GM21786 (cell line): ENCODE measurements at regions not wholly inside any gene's neighbourhood (a gene's known extent, or its start where the extent isn't known, plus 50 kb on each side); places are given as distances from the start of the nearest gene placed in this dataset.
"Not testable (repeated sequence)": the region's sequence is repeated elsewhere in the genome, so short reads cannot be mapped to it uniquely, and the experiment has no call there.

ENCODE experiments used
- ATAC-seq: cut with Tn5 transposase; IDR thresholded peaks from one replicate; pipeline ENCODE4 v1.9.1; 2021; ENCODE audit not compliant: unreplicated experiment

DNA sequence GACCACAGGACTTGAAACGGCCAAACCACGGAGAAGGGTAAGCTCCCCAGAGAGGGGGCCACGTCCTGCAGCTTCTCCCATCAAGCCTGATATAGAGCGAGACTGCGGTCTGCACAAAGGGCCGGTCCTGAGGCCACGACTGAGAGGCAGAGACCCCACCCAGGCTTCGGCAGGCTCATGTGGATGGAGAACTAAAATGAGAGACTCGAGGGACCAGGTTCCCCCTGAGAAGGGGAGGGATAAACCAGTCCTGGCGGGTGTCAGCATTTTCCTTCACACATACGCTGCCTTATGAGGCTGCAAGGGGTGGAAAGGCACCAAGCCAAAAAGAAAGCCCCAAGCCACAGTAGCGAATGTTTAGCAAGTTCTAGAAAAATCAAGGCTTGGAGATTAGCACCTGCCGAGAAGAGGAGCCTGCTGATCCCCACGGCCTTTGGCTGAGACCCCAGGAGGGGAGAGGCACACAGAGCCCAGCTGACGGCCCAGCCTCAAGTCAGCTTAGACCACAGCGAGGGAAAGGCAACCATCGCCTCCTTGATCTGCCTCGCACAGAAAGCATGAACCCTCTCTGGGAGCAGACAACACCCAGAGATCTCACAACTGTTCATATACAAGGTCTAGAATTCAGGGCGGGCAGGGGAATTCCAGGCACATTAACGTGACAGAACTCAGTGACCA lies 92.6 kb upstream of the RNF32 start:
- ATAC-seq, result no peak

GRCh38 chr7:156545979-156546378 lies 94.6 kb upstream of the RNF32 start:
- no peak for ATAC-seq

DNA sequence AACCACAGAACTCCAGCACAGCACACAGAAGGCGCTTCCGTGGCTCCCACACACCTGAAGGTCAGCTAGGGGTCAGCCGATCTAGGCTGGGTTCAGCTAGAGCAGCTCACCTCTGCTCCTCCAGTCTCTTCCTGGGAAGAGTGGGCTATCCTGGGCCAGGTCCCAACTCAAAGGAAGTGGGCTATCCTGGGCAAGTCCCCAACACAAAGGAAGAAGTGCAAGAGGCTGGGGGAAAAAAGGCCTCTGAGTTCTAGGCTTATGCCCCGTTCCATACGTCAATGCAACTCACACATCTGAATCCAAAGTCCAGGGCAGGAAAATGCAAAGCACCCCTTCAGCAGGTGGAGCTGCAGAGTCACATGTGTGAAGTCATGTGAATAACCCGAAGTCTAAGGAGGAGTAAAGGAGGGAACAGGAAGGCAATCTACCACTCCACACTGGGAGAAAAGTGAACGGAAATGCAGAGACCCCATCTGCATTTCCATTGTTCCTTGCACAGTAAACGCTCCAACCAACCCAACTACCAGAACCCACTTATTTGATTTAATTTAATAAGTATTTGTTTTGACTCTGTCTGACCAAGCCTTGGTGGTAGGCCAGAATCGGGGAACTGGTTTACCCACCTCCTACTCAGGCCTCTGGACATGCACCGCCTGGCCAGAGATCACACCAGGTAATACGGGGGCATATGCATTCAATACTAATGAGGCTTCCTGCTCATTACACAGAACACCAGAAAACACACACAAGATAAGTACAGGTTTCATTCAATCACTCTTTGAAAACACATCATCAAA lies 95.5 kb upstream of the RNF32 start:
- no peak for ATAC-seq

- ATAC-seq, result no peak
These were observed 96.6 kb upstream of the RNF32 start for GRCh38 chr7:156543699-156544598.

- ATAC-seq, result no peak
These were observed 99.9 kb upstream of the RNF32 start for GRCh38 chr7:156540619-156541165.

GRCh38 chr7:156539999-156540398 lies 100.6 kb upstream of the RNF32 start:
- ATAC-seq, result no peak

- no peak for ATAC-seq
These were observed 103.6 kb upstream of the RNF32 start for GRCh38 chr7:156537006-156537405.

DNA sequence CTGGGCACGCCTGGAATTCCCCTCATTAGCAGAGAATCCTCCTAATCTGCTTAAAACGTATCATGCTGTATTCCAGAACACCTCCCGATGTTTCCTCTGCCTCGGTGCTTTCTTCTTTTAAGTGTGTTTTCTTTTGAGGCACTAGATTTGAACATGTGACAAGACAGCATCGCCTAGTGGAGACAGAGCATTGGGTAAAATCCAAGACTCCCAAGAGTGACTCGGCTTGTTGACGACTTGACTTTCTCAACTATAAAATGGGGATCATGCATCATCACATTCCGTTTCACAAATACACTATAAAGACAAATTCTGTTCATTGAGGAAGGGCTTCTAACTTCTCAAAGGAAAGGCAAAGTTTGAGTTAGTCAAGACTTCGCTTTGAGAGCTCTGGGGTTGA lies 105.6 kb upstream of the RNF32 start:
- ATAC-seq, result no peak

- no peak for ATAC-seq
These were observed 106.6 kb upstream of the RNF32 start for GRCh38 chr7:156533964-156534363.

GRCh38 chr7:156533420-156533819 lies 107.2 kb upstream of the RNF32 start:
- ATAC-seq, result no peak

- no peak for ATAC-seq
These were observed 108.5 kb upstream of the RNF32 start for GRCh38 chr7:156532016-156532602.

- ATAC-seq, result no peak
These were observed 110.6 kb upstream of the RNF32 start for GRCh38 chr7:156529956-156530355.

DNA sequence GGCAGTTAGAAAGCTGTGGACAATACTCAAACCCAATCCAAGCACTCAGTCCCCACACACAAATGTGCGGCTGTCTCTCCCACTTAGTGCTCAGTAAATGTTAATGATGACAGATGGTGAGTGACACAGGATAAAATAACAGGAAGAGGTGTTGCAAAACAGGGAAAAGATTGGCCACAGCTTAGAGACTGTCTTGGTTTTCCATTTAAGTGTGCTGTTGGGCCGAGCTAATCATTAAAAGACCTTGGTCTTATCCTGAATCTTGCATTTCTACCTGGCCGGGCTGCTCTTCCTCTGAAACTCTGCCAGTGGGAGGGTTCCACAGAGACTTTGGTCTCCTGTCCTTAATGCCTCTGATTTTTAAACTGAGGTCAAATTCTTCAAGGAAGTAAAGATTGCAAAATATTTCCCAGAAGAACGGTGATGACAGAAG lies 113.1 kb upstream of the RNF32 start:
- ATAC-seq, result no peak

- no peak for ATAC-seq
These were observed 115.6 kb upstream of the RNF32 start for GRCh38 chr7:156524818-156525597.

GRCh38 chr7:156523447-156524048 lies 117.0 kb upstream of the RNF32 start:
- ATAC-seq, result no peak

- no peak for ATAC-seq
These were observed 117.8 kb upstream of the RNF32 start for GRCh38 chr7:156522801-156523200.

- ATAC-seq, result no peak
These were observed 121.5 kb upstream of the RNF32 start for GRCh38 chr7:156519070-156519469.

DNA sequence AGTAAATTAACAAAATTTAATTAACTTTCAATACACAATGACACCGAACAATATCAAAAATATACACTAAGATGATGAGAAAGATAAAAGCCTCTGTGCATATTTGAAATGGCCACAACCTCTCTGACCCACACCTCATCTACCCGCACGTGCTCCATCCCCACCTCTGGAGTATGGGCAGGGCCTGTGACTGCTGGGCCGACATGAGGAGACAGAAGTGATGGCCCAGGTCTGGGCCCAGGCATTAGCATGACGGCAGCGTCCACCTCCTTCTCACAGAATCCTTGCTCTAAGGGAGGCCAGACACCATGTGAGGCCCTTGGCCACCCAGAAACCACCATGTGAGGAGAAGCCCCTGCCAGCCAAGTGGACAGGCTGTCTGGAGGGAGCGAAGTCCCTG lies 122.1 kb upstream of the RNF32 start:
- ATAC-seq, result no peak

DNA sequence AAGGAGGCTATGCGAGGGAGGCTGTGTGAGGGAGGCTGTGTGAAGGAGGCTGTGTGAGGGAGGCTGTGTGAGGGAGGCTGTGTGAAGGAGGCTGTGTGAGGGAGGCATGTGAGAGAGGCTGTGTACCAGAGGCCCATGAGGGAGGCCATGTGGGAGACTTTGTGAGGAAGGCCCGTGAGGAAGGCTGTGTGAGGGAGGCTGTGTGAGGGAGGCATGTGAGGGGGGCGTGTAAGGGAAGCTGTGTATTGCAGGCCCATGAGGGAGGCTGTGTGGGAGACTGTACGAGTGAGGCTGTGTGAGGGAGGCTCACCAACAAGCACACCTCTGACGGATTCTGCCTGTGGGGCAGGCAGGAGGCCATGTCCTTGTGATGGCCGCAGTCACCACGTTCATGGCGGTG lies 122.7 kb upstream of the RNF32 start:
- ATAC-seq, result not testable (repeated sequence)
